Astrocyte (in vitro differentiated cells and primary cell): ENCODE measurements at regions not wholly inside any gene's neighbourhood (a gene's known extent, or its start where the extent isn't known, plus 50 kb on each side); places are given as distances from the start of the nearest gene placed in this dataset.

Experiments
- DNase-seq: peaks from one replicate; pipeline ENCODE4 v3.0.0-alpha.2; 2010; ENCODE audit warnings: low read depth
- FAIRE-seq: peaks from 2 replicates; lab custom pipeline; 2011; peaks lifted over from hg19 to GRCh38; lab: Jason Lieb, UNC
- H2AFZ ChIP-seq: 2 replicates; pipeline ENCODE4 v1.6.0; 2012; ENCODE audit warnings: low read depth, low read length, inconsistent platforms
- H3K27ac ChIP-seq: 2 replicates; pipeline ENCODE4 v1.5.1; 2011; ENCODE audit warnings: low read depth, low read length, inconsistent platforms
- H3K27me3 ChIP-seq: 2 replicates; pipeline ENCODE4 v1.6.0; 2011; ENCODE audit warnings: low read length, inconsistent platforms; ENCODE audit not compliant: insufficient read depth
- H3K36me3 ChIP-seq: 2 replicates; pipeline ENCODE4 v1.5.1; 2011; ENCODE audit warnings: low read length, inconsistent platforms; ENCODE audit not compliant: insufficient read depth
- H3K4me1 ChIP-seq: 2 replicates; pipeline ENCODE4 v1.5.1; 2011; ENCODE audit warnings: low read length, inconsistent platforms; ENCODE audit not compliant: insufficient read depth
- H3K4me2 ChIP-seq: 2 replicates; pipeline ENCODE4 v1.6.0; 2012; ENCODE audit warnings: low read length, inconsistent platforms
- H3K4me3 ChIP-seq: 2 replicates; pipeline ENCODE4 v1.5.1; 2011; ENCODE audit warnings: low read depth, mild to moderate bottlenecking, low read length, inconsistent platforms; ENCODE audit not compliant: insufficient read depth
- H3K79me2 ChIP-seq: 2 replicates; pipeline ENCODE4 v1.6.0; 2012; ENCODE audit warnings: mild to moderate bottlenecking, low read length, inconsistent platforms; ENCODE audit not compliant: insufficient read depth
- H3K9ac ChIP-seq: 2 replicates; pipeline ENCODE4 v1.6.0; 2012; ENCODE audit warnings: mild to moderate bottlenecking, low read length, inconsistent platforms
- H3K9me3 ChIP-seq: 2 replicates; pipeline ENCODE4 v1.5.1; 2012; ENCODE audit warnings: low read depth, mild to moderate bottlenecking, low read length, inconsistent platforms; ENCODE audit not compliant: insufficient read depth
- H4K20me1 ChIP-seq: 2 replicates; pipeline ENCODE4 v1.6.0; 2012; ENCODE audit warnings: low read length, inconsistent platforms; ENCODE audit not compliant: insufficient read depth
- H3K27ac Mint-ChIP-seq: one replicate; pipeline ENCODE4 v1.8.0; 2021; ENCODE audit warnings: mild to moderate bottlenecking, mixed read lengths; ENCODE audit not compliant: unreplicated experiment
- H3K27me3 Mint-ChIP-seq: one replicate; pipeline ENCODE4 v1.8.0; 2021; ENCODE audit warnings: low read depth, mixed read lengths; ENCODE audit not compliant: unreplicated experiment
- H3K36me3 Mint-ChIP-seq: one replicate; pipeline ENCODE4 v1.8.0; 2021; ENCODE audit warnings: low read depth, mixed read lengths; ENCODE audit not compliant: unreplicated experiment
- H3K4me1 Mint-ChIP-seq: one replicate; pipeline ENCODE4 v1.8.0; 2021; ENCODE audit warnings: low read depth, mixed read lengths; ENCODE audit not compliant: unreplicated experiment
- H3K4me3 Mint-ChIP-seq: one replicate; pipeline ENCODE4 v1.8.0; 2021; ENCODE audit warnings: mild to moderate bottlenecking, moderate library complexity, mixed read lengths; ENCODE audit not compliant: unreplicated experiment
- H3K9me3 Mint-ChIP-seq: one replicate; pipeline ENCODE4 v1.8.0; 2021; ENCODE audit warnings: mild to moderate bottlenecking, mixed read lengths; ENCODE audit not compliant: unreplicated experiment
- CTCF ChIP-seq: IDR thresholded peaks from 2 replicates; pipeline ENCODE4 v1.5.1; 2011; ENCODE audit warnings: low read depth, mild to moderate bottlenecking, inconsistent platforms, low read length, moderate library complexity; ENCODE audit not compliant: insufficient read depth
- EZH2 ChIP-seq: IDR thresholded peaks from 2 replicates; pipeline ENCODE4 v1.6.1; 2012; ENCODE audit warnings: mild to moderate bottlenecking, low read length, inconsistent platforms; ENCODE audit not compliant: insufficient read depth

- Histone ChIP-seq H3K4me1 (no peaks in the 10 kb centered on the region), H3K27ac (no peak overlapping the region), H3K9me3 (no peaks in the 10 kb centered on the region), H2AFZ (no peak overlapping the region), H3K27me3 (no peaks in the 10 kb centered on the region), H3K4me2 (no peak overlapping the region), H4K20me1 (no peaks in the 10 kb centered on the region), H3K36me3 (no peaks in the 10 kb centered on the region), H3K9ac (no peak overlapping the region), H3K79me2 (no peaks in the 10 kb centered on the region), H3K4me3 (no peak overlapping the region)
- Mint-ChIP-seq H3K27me3 (peaks cover 7% of the 10 kb centered on the region), H3K27ac (no peak overlapping the region), H3K4me3 (no peak overlapping the region), H3K36me3 (no peaks in the 10 kb centered on the region), H3K4me1 (no peaks in the 10 kb centered on the region), H3K9me3 (no peaks in the 10 kb centered on the region)
- no peak for DNase-seq
- TF ChIP-seq CTCF: no peak
- TF ChIP-seq EZH2: no peak
- no peak for FAIRE-seq
Measured at GRCh38 chr2:60148716-60149115, 404.7 kb downstream of the BCL11A start.

- Histone ChIP-seq H3K4me2 (no peak overlapping the region), H3K9me3 (no peaks in the 10 kb centered on the region), H3K79me2 (no peaks in the 10 kb centered on the region), H3K27ac (no peak overlapping the region), H4K20me1 (no peaks in the 10 kb centered on the region), H3K4me3 (no peak overlapping the region), H3K36me3 (no peaks in the 10 kb centered on the region), H3K27me3 (no peaks in the 10 kb centered on the region), H3K4me1 (no peaks in the 10 kb centered on the region), H3K9ac (no peak overlapping the region), H2AFZ (no peak overlapping the region)
- Mint-ChIP-seq H3K27ac (peak overlapping the region; percentile 4), H3K4me1 (peaks cover 6% of the 10 kb centered on the region), H3K9me3 (peaks cover 8% of the 10 kb centered on the region), H3K27me3 (no peaks in the 10 kb centered on the region), H3K4me3 (no peak overlapping the region), H3K36me3 (no peaks in the 10 kb centered on the region)
- no peak for DNase-seq
- TF ChIP-seq CTCF (no peak), EZH2 (no peak)
- FAIRE-seq: no peak
Measured at GRCh38 chr2:60140185-60140584, 413.3 kb downstream of the BCL11A start.

GRCh38 chr2:60136913-60137312, 416.5 kb downstream of the BCL11A start:
- Histone ChIP-seq H3K4me2 (no peak overlapping the region), H4K20me1 (no peaks in the 10 kb centered on the region), H3K36me3 (no peaks in the 10 kb centered on the region), H3K4me1 (no peaks in the 10 kb centered on the region), H3K9ac (no peak overlapping the region), H3K27ac (no peak overlapping the region), H2AFZ (no peak overlapping the region), H3K79me2 (no peaks in the 10 kb centered on the region), H3K27me3 (no peaks in the 10 kb centered on the region), H3K9me3 (no peaks in the 10 kb centered on the region), H3K4me3 (no peak overlapping the region)
- DNase-seq: no peak
- Mint-ChIP-seq H3K4me3 (no peak overlapping the region), H3K36me3 (no peaks in the 10 kb centered on the region), H3K27ac (no peak overlapping the region), H3K4me1 (peaks cover 6% of the 10 kb centered on the region), H3K27me3 (no peaks in the 10 kb centered on the region), H3K9me3 (peaks cover 13% of the 10 kb centered on the region)
- FAIRE-seq: no peak
- TF ChIP-seq CTCF (no peak), EZH2 (no peak)
